ENCODE measurements at regions not wholly inside any gene's neighbourhood (a gene's known extent, or its start where the extent isn't known, plus 50 kb on each side); places are given as distances from the start of the nearest gene placed in this dataset.

DNA sequence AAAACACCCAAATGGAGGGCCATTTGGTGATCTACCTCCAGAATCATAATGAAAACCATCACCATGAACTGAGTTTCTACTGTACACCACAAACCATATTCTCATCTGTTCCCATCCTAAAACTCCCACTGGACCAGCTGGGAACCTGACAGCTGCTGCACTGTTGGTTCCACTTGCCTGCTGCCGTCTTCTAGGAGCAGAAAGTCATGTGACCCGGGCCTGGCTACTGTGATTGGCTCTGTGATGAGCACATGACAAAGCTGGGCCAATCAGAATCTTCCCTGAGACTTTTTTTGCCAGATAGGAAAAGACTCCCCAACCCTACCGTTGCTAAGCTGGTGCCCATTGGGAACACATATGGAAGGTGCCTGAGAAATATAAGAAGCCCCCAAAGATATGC lies 264.2 kb downstream of the MRTFB start:
- TF ChIP-seq RAD21 (IDR thresholded peaks at IDR 0.05; ENCODE audit: low read depth) = no peak
- no peak for TF ChIP-seq TCF7L2 (IDR thresholded peaks at IDR 0.05; ENCODE audit: borderline replicate concordance, extremely low read depth, insufficient read depth, insufficient read length)
- TF ChIP-seq POLR2AphosphoS5 (IDR thresholded peaks at IDR 0.05; ENCODE audit: low read depth, low read length) = no peak
- TF ChIP-seq, protein P1, sequence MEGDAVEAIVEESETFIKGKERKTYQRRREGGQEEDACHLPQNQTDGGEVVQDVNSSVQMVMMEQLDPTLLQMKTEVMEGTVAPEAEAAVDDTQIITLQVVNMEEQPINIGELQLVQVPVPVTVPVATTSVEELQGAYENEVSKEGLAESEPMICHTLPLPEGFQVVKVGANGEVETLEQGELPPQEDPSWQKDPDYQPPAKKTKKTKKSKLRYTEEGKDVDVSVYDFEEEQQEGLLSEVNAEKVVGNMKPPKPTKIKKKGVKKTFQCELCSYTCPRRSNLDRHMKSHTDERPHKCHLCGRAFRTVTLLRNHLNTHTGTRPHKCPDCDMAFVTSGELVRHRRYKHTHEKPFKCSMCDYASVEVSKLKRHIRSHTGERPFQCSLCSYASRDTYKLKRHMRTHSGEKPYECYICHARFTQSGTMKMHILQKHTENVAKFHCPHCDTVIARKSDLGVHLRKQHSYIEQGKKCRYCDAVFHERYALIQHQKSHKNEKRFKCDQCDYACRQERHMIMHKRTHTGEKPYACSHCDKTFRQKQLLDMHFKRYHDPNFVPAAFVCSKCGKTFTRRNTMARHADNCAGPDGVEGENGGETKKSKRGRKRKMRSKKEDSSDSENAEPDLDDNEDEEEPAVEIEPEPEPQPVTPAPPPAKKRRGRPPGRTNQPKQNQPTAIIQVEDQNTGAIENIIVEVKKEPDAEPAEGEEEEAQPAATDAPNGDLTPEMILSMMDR (IDR thresholded peaks at IDR 0.05 in 2 of 3, conservative IDR thresholded peaks at IDR 0.05 in 1 of 3; ENCODE audit: borderline replicate concordance in 1 of 3, insufficient read depth in 1 of 3, low read depth in 2 of 3, low read length in 2 of 3) = no peak
- TF ChIP-seq CEBPB (IDR thresholded peaks at IDR 0.05; ENCODE audit: low read depth) = no peak
- TF ChIP-seq SP1 (IDR thresholded peaks at IDR 0.05; ENCODE audit: low read depth) = no peak
- no peak for TF ChIP-seq SIN3A (IDR thresholded peaks at IDR 0.05; ENCODE audit: low read depth)
